ENCODE measurements at regions not wholly inside any gene's neighbourhood (a gene's known extent, or its start where the extent isn't known, plus 50 kb on each side); places are given as distances from the start of the nearest gene placed in this dataset.

- Mint-ChIP-seq H3K27me3 (peaks cover 0 to 10% (median 5%) of the 10 kb centered on the region in 5 donors), H3K4me3 (no peak overlapping the region), H3K36me3 (no peaks in the 10 kb centered on the region), H3K27ac (no peak overlapping the region), H3K4me1 (peaks cover 0 to 14% (median 0%) of the 10 kb centered on the region in 7 donors), H3K9me3 (no peaks in the 10 kb centered on the region)
- no peaks in the 10 kb centered on the region for H3K4me1 ChIP-seq (ENCODE audit: control insufficient read depth in 2 of 2, insufficient read depth in 2 of 2, low read length in 2 of 2)
- ChIA-PET CTCF (interaction anchor here (5.3 kb wide), 1 partner anchor 350 kb away, joined by 98 read pairs; no protein-coding TSS in a partner anchor), POLR2A (interaction anchor here (0.6 kb wide), 1 partner anchor 186 kb away, joined by 4 read pairs; no protein-coding TSS in a partner anchor)
- intact Hi-C loops (cut with micrococcal nuclease): no loop called here
- H3K4me3 ChIP-seq (ENCODE audit: low read length): no peak overlapping the region
- H3K36me3 ChIP-seq (ENCODE audit: control insufficient read depth in 2 of 3, insufficient read depth in 3 of 3, low read length in 3 of 3): no peaks in the 10 kb centered on the region
- H3K27ac ChIP-seq (ENCODE audit: low read depth, low read length): no peak overlapping the region
- DNase-seq (no peak), ATAC-seq (no peak)
- H3K9me3 ChIP-seq (ENCODE audit: control insufficient read depth in 2 of 3, low read length in 3 of 3): no peaks in the 10 kb centered on the region
- H3K27me3 ChIP-seq (ENCODE audit: control insufficient read depth in 2 of 2, insufficient read depth in 2 of 2, low read length in 2 of 2): no peaks in the 10 kb centered on the region
Observed at GRCh38 chr3:5061218-5061569, 60.9 kb upstream of the ARL8B start.

DNA sequence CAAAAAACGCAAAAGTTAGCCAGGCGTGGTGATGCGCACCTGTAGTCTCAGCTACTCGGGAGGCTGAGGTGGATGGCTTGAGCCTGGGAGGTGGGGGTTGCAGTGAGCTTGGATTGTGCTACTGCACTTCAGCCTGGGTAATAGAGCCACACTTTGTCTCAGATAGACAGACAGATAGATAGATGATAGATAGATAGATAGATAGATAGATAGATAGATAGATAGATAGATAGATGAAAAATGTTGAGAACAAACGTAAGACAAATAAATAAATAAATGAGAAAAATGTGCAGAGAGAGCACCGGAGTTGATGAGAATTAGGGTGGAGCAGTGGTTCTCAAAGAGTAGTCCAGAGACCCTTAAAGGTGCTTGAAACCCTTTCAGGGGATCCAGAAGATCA lies 58.4 kb upstream of the ARL8B start:
- Histone ChIP-seq H3K36me3 (ENCODE audit: control insufficient read depth in 2 of 3, insufficient read depth in 3 of 3, low read length in 3 of 3) (no peaks in the 10 kb centered on the region), H3K4me3 (ENCODE audit: low read length) (no peak overlapping the region), H3K9me3 (ENCODE audit: control insufficient read depth in 2 of 3, low read length in 3 of 3) (no peaks in the 10 kb centered on the region), H3K4me1 (ENCODE audit: control insufficient read depth in 2 of 2, insufficient read depth in 2 of 2, low read length in 2 of 2) (no peaks in the 10 kb centered on the region), H3K27ac (ENCODE audit: low read depth, low read length) (no peak overlapping the region), H3K27me3 (ENCODE audit: control insufficient read depth in 2 of 2, insufficient read depth in 2 of 2, low read length in 2 of 2) (no peaks in the 10 kb centered on the region)
- Mint-ChIP-seq H3K9me3 (no peaks in the 10 kb centered on the region), H3K27me3 (peaks cover 0 to 12% (median 5%) of the 10 kb centered on the region in 5 donors), H3K36me3 (no peaks in the 10 kb centered on the region), H3K27ac (no peak overlapping the region), H3K4me1 (peaks cover 0 to 1% (median 0%) of the 10 kb centered on the region in 7 donors), H3K4me3 (no peak overlapping the region)
- CTCF ChIA-PET: interaction anchor here (2.2 kb wide), 1 partner anchor 352 kb away, joined by 11 read pairs; no protein-coding TSS in a partner anchor
- ATAC-seq (no peak), DNase-seq (no peak)
- intact Hi-C loops (cut with micrococcal nuclease): no loop called here
- POLR2A ChIA-PET: no interaction called here

DNA sequence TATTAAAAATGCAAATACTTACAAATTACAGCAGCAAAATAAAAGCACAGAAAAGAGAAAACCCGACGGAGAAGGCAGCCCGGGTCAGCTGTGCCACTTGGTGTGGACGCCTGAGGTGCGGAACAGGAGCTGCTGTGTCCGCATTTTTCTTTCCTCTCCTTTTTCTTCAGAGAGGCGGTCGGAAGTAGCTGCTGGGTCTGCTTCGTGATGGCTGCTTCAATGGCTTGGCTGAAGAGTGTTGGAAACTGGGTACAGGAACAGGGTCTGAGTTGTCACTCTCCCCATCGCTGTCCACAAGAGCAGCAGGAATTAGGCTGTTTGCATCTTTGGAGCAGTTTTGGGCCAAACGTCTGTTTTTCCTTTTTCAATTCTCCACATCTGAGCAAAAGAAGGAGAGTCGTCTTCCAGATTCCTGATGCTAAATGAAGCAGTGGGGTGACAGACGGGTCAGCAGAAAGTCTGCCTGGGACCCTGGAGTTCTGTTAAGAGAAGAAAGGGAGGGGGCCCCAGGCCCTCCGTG lies 53.5 kb upstream of the ARL8B start:
- H3K4me3 Mint-ChIP-seq: no peak overlapping the region
- POLR2A ChIA-PET: no interaction called here
- CTCF ChIA-PET: no interaction called here
- no peak for ATAC-seq
- no peaks in the 10 kb centered on the region for H3K36me3 Mint-ChIP-seq
- intact Hi-C loops (cut with micrococcal nuclease): no loop called here
- DNase-seq: no peak
- no peak overlapping the region for H3K27ac Mint-ChIP-seq
- no peaks in the 10 kb centered on the region for H3K4me1 ChIP-seq (ENCODE audit: control insufficient read depth in 2 of 2, insufficient read depth in 2 of 2, low read length in 2 of 2)
- peaks cover 0 to 1% (median 0%) of the 10 kb centered on the region in 7 donors for H3K4me1 Mint-ChIP-seq
- H3K9me3 Mint-ChIP-seq: no peaks in the 10 kb centered on the region
- no peak overlapping the region for H3K4me3 ChIP-seq (ENCODE audit: low read length)
- H3K27ac ChIP-seq (ENCODE audit: low read depth, low read length): no peak overlapping the region
- H3K9me3 ChIP-seq (ENCODE audit: control insufficient read depth in 2 of 3, low read length in 3 of 3): no peaks in the 10 kb centered on the region
- H3K27me3 Mint-ChIP-seq: peaks cover 0 to 32% (median 9%) of the 10 kb centered on the region in 5 donors
- H3K36me3 ChIP-seq (ENCODE audit: control insufficient read depth in 2 of 3, insufficient read depth in 3 of 3, low read length in 3 of 3): no peaks in the 10 kb centered on the region
- no peaks in the 10 kb centered on the region for H3K27me3 ChIP-seq (ENCODE audit: control insufficient read depth in 2 of 2, insufficient read depth in 2 of 2, low read length in 2 of 2)

DNA sequence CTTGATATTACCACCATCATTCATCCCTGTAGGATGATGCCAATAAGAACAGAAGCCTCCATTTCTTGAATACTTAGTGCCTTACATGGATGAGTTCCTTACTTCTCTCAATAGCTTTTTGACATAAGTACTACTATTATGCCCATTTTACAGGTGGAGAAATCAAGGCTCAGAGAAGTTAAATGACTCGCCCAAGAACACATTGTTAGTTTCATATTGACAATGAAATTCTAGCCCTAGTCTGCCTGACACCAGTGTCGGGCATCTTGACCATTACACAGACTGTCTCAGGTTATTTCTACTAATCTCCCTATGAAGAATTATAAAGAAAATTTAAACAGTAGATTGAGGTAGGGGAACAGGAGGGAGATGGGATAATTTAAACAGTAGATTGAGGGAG lies 52.5 kb upstream of the ARL8B start:
- Histone ChIP-seq H3K27ac (ENCODE audit: low read depth, low read length) (no peak overlapping the region), H3K4me1 (ENCODE audit: control insufficient read depth in 2 of 2, insufficient read depth in 2 of 2, low read length in 2 of 2) (no peaks in the 10 kb centered on the region), H3K4me3 (ENCODE audit: low read length) (no peak overlapping the region), H3K27me3 (ENCODE audit: control insufficient read depth in 2 of 2, insufficient read depth in 2 of 2, low read length in 2 of 2) (no peaks in the 10 kb centered on the region), H3K36me3 (ENCODE audit: control insufficient read depth in 2 of 3, insufficient read depth in 3 of 3, low read length in 3 of 3) (no peaks in the 10 kb centered on the region), H3K9me3 (ENCODE audit: control insufficient read depth in 2 of 3, low read length in 3 of 3) (no peaks in the 10 kb centered on the region)
- POLR2A ChIA-PET: interaction anchor here (0.6 kb wide), 1 partner anchor 319 kb away, joined by 3 read pairs; no protein-coding TSS in a partner anchor
- DNase-seq: no peak
- intact Hi-C loops (cut with micrococcal nuclease): no loop called here
- Mint-ChIP-seq H3K4me1 (peaks cover 0 to 1% (median 0%) of the 10 kb centered on the region in 7 donors), H3K4me3 (no peak overlapping the region), H3K27ac (no peak overlapping the region), H3K36me3 (no peaks in the 10 kb centered on the region), H3K9me3 (no peaks in the 10 kb centered on the region), H3K27me3 (peaks cover 0 to 35% (median 9%) of the 10 kb centered on the region in 5 donors)
- CTCF ChIA-PET: no interaction called here
- no peak for ATAC-seq

GRCh38 chr3:5071061-5071460 lies 51.0 kb upstream of the ARL8B start:
- H3K9me3 ChIP-seq (ENCODE audit: control insufficient read depth in 2 of 3, low read length in 3 of 3): no peaks in the 10 kb centered on the region
- no peaks in the 10 kb centered on the region for H3K9me3 Mint-ChIP-seq
- H3K27ac Mint-ChIP-seq: no peak overlapping the region
- H3K27ac ChIP-seq (ENCODE audit: low read depth, low read length): no peak overlapping the region
- DNase-seq (no peak), ATAC-seq (no peak)
- peaks cover 0 to 1% (median 0%) of the 10 kb centered on the region in 7 donors for H3K4me1 Mint-ChIP-seq
- ChIA-PET CTCF (no interaction called here), POLR2A (no interaction called here)
- no peak overlapping the region for H3K4me3 ChIP-seq (ENCODE audit: low read length)
- intact Hi-C loops (cut with micrococcal nuclease): no loop called here
- no peaks in the 10 kb centered on the region for H3K36me3 ChIP-seq (ENCODE audit: control insufficient read depth in 2 of 3, insufficient read depth in 3 of 3, low read length in 3 of 3)
- H3K4me3 Mint-ChIP-seq: no peak overlapping the region
- no peaks in the 10 kb centered on the region for H3K4me1 ChIP-seq (ENCODE audit: control insufficient read depth in 2 of 2, insufficient read depth in 2 of 2, low read length in 2 of 2)
- H3K27me3 ChIP-seq (ENCODE audit: control insufficient read depth in 2 of 2, insufficient read depth in 2 of 2, low read length in 2 of 2): no peaks in the 10 kb centered on the region
- no peaks in the 10 kb centered on the region for H3K36me3 Mint-ChIP-seq
- H3K27me3 Mint-ChIP-seq: peaks cover 0 to 35% (median 9%) of the 10 kb centered on the region in 5 donors

- peaks cover 0 to 1% (median 0%) of the 10 kb centered on the region in 7 donors for H3K4me1 Mint-ChIP-seq
- DNase-seq (no peak), ATAC-seq (no peak)
- intact Hi-C loops (cut with micrococcal nuclease): no loop called here
- H3K27ac Mint-ChIP-seq: no peak overlapping the region
- H3K36me3 Mint-ChIP-seq: no peaks in the 10 kb centered on the region
- H3K27me3 Mint-ChIP-seq: peaks cover 0 to 35% (median 9%) of the 10 kb centered on the region in 5 donors
- Histone ChIP-seq H3K27me3 (ENCODE audit: control insufficient read depth in 2 of 2, insufficient read depth in 2 of 2, low read length in 2 of 2) (no peaks in the 10 kb centered on the region), H3K9me3 (ENCODE audit: control insufficient read depth in 2 of 3, low read length in 3 of 3) (no peaks in the 10 kb centered on the region), H3K27ac (ENCODE audit: low read depth, low read length) (no peak overlapping the region), H3K36me3 (ENCODE audit: control insufficient read depth in 2 of 3, insufficient read depth in 3 of 3, low read length in 3 of 3) (no peaks in the 10 kb centered on the region), H3K4me1 (ENCODE audit: control insufficient read depth in 2 of 2, insufficient read depth in 2 of 2, low read length in 2 of 2) (no peaks in the 10 kb centered on the region), H3K4me3 (ENCODE audit: low read length) (no peak overlapping the region)
- no peak overlapping the region for H3K4me3 Mint-ChIP-seq
- CTCF ChIA-PET: no interaction called here
- H3K9me3 Mint-ChIP-seq: no peaks in the 10 kb centered on the region
- POLR2A ChIA-PET: no interaction called here
Observed at GRCh38 chr3:5072100-5072816, 49.8 kb upstream of the ARL8B start.

All from naive thymus-derived CD4-positive, alpha-beta T cell (primary cell).